ENCODE measurements at regions not wholly inside any gene's neighbourhood (a gene's known extent, or its start where the extent isn't known, plus 50 kb on each side); places are given as distances from the start of the nearest gene placed in this dataset.

GRCh38 chr10:83195021-83195420 lies 944.3 kb upstream of the GHITM start:
- Histone ChIP-seq H3K9me2 (replicated peaks; ENCODE audit: insufficient read depth, low read length) (no peaks in the 10 kb centered on the region), H3K4me1 (ENCODE audit: low read length) (no peaks in the 10 kb centered on the region), H3K27me3 (replicated peaks; ENCODE audit: insufficient read depth, low read length) (no peaks in the 10 kb centered on the region), H2AFZ (ENCODE audit: low read length) (no peak overlapping the region), H3K4me2 (ENCODE audit: low read depth, low read length) (no peak overlapping the region), H3K9ac (ENCODE audit: low read length) (no peak overlapping the region), H3K27ac (ENCODE audit: low read length) (no peak overlapping the region), H3K36me3 (replicated peaks; ENCODE audit: insufficient read depth, low read length) (no peaks in the 10 kb centered on the region; the same call in 1 of the 2 replicates), H3F3A (ENCODE audit: insufficient read depth, low read length) (no peaks in the 10 kb centered on the region), H4K20me1 (ENCODE audit: insufficient read depth, low read length) (no peaks in the 10 kb centered on the region), H3K9me3 (replicated peaks; ENCODE audit: insufficient read depth, low read length) (no peaks in the 10 kb centered on the region), H3K4me3 (ENCODE audit: low read length) (no peak overlapping the region), H3K79me2 (ENCODE audit: low read length) (no peaks in the 10 kb centered on the region)
- DNase-seq, result no peak
- TF ChIP-seq EZH2 (optimal IDR thresholded peaks at IDR 0.05; ENCODE audit: low read depth, low read length), result no peak
- TF ChIP-seq, protein P1, sequence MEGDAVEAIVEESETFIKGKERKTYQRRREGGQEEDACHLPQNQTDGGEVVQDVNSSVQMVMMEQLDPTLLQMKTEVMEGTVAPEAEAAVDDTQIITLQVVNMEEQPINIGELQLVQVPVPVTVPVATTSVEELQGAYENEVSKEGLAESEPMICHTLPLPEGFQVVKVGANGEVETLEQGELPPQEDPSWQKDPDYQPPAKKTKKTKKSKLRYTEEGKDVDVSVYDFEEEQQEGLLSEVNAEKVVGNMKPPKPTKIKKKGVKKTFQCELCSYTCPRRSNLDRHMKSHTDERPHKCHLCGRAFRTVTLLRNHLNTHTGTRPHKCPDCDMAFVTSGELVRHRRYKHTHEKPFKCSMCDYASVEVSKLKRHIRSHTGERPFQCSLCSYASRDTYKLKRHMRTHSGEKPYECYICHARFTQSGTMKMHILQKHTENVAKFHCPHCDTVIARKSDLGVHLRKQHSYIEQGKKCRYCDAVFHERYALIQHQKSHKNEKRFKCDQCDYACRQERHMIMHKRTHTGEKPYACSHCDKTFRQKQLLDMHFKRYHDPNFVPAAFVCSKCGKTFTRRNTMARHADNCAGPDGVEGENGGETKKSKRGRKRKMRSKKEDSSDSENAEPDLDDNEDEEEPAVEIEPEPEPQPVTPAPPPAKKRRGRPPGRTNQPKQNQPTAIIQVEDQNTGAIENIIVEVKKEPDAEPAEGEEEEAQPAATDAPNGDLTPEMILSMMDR (IDR thresholded peaks at IDR 0.05; ENCODE audit: low read length), result no peak
- no peak for TF ChIP-seq EZH2phosphoT487 (IDR thresholded peaks at IDR 0.05; ENCODE audit: low read length)

- no peaks in the 10 kb centered on the region for H4K20me1 ChIP-seq (ENCODE audit: insufficient read depth, low read length)
- no peak overlapping the region for H3K27ac ChIP-seq (ENCODE audit: low read length)
- TF ChIP-seq, protein P1 (IDR thresholded peaks at IDR 0.05; ENCODE audit: low read length), result no peak
- TF ChIP-seq EZH2phosphoT487 (IDR thresholded peaks at IDR 0.05; ENCODE audit: low read length), result no peak
- no peak for TF ChIP-seq EZH2 (optimal IDR thresholded peaks at IDR 0.05; ENCODE audit: low read depth, low read length)
- no peaks in the 10 kb centered on the region for H3K9me3 ChIP-seq (replicated peaks; ENCODE audit: insufficient read depth, low read length)
- no peak overlapping the region for H3K4me3 ChIP-seq (ENCODE audit: low read length)
- no peaks in the 10 kb centered on the region for H3F3A ChIP-seq (ENCODE audit: insufficient read depth, low read length)
- H2AFZ ChIP-seq (ENCODE audit: low read length), result no peak overlapping the region
- H3K36me3 ChIP-seq (replicated peaks; ENCODE audit: insufficient read depth, low read length), result no peaks in the 10 kb centered on the region; the same call in 1 of the 2 replicates
- H3K27me3 ChIP-seq (replicated peaks; ENCODE audit: insufficient read depth, low read length), result no peaks in the 10 kb centered on the region
- DNase-seq, result no peak
- H3K4me1 ChIP-seq (ENCODE audit: low read length), result no peaks in the 10 kb centered on the region
- H3K4me2 ChIP-seq (ENCODE audit: low read depth, low read length), result no peak overlapping the region
- no peak overlapping the region for H3K9ac ChIP-seq (ENCODE audit: low read length)
- no peaks in the 10 kb centered on the region for H3K79me2 ChIP-seq (ENCODE audit: low read length)
- no peaks in the 10 kb centered on the region for H3K9me2 ChIP-seq (replicated peaks; ENCODE audit: insufficient read depth, low read length)
Measured at GRCh38 chr10:83199374-83199773, 939.9 kb upstream of the GHITM start.

DNA sequence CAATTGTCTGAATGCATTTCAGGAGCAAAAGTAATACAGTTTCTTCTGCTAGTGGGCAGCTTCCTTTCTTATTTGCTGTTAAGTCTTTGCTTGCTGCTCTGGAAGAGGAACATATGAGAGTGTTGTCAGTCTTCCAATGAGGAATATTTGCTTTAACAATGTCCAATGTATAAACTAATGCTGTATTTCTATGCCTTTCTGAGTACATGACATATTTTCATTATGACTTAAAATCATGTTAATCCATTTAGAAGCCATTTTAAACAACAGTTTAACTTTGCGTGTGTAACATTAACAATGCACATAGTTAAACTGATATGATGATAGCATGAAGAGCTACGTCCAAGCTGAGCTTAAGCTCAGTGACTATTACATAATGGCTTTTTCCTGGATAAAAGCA lies 933.4 kb upstream of the GHITM start:
- H3K27ac ChIP-seq (ENCODE audit: low read length), result no peak overlapping the region
- H3K9me2 ChIP-seq (replicated peaks; ENCODE audit: insufficient read depth, low read length), result no peaks in the 10 kb centered on the region
- H3F3A ChIP-seq (ENCODE audit: insufficient read depth, low read length), result no peaks in the 10 kb centered on the region
- no peak overlapping the region for H2AFZ ChIP-seq (ENCODE audit: low read length)
- H3K9me3 ChIP-seq (replicated peaks; ENCODE audit: insufficient read depth, low read length), result no peaks in the 10 kb centered on the region
- no peaks in the 10 kb centered on the region for H3K4me1 ChIP-seq (ENCODE audit: low read length)
- no peak for DNase-seq
- no peak overlapping the region for H3K4me3 ChIP-seq (ENCODE audit: low read length)
- H3K79me2 ChIP-seq (ENCODE audit: low read length), result no peaks in the 10 kb centered on the region
- H3K27me3 ChIP-seq (replicated peaks; ENCODE audit: insufficient read depth, low read length), result no peaks in the 10 kb centered on the region
- TF ChIP-seq EZH2phosphoT487 (IDR thresholded peaks at IDR 0.05; ENCODE audit: low read length), result no peak
- no peak for TF ChIP-seq EZH2 (optimal IDR thresholded peaks at IDR 0.05; ENCODE audit: low read depth, low read length)
- TF ChIP-seq, protein P1 (IDR thresholded peaks at IDR 0.05; ENCODE audit: low read length), result no peak
- no peak overlapping the region for H3K9ac ChIP-seq (ENCODE audit: low read length)
- H4K20me1 ChIP-seq (ENCODE audit: insufficient read depth, low read length), result no peaks in the 10 kb centered on the region
- no peak overlapping the region for H3K4me2 ChIP-seq (ENCODE audit: low read depth, low read length)
- H3K36me3 ChIP-seq (replicated peaks; ENCODE audit: insufficient read depth, low read length), result no peaks in the 10 kb centered on the region

All from MM.1S (cell line).